AG10803 (cell line): ENCODE measurements at regions not wholly inside any gene's neighbourhood (a gene's known extent, or its start where the extent isn't known, plus 50 kb on each side); places are given as distances from the start of the nearest gene placed in this dataset.
"Not testable (repeated sequence)": the region's sequence is repeated elsewhere in the genome, so short reads cannot be mapped to it uniquely, and the experiment has no call there.

Experiments used
- DNase-seq: peaks from one replicate; pipeline ENCODE4 v3.0.0; 2010; ENCODE audit warnings: low read depth
- H3K4me3 ChIP-seq: 2 replicates; pipeline ENCODE4 v1.5.1; 2011; ENCODE audit warnings: mild to moderate bottlenecking, low read length, control low read depth
- TF ChIP-seq, protein P1 (sequence below): conservative IDR thresholded peaks from 2 replicates; pipeline ENCODE4 v1.5.1; 2011; ENCODE audit warnings: mild to moderate bottlenecking, low read length, control low read depth, inconsistent platforms

DNA sequence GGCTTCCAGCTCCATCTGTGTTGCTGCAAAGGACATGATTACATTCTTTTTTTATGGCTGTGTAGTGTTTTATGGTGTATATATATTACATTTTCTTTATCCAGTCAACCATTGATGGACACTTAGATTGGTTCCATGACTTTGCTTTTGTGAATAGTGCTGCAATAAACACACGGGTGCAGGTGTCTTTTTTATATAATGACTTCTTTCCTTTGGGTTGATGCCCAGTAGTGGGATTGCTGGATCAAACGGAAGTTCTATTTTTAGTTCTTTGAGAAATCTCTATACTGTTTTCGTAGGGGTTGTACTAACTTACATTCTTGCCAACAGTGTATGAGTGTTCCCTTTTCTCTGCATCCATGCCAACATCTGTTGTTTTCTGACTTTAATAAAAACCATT is 189.7 kb downstream of the ACTR3B start:
- DNase-seq = no peak
- TF ChIP-seq, protein P1, sequence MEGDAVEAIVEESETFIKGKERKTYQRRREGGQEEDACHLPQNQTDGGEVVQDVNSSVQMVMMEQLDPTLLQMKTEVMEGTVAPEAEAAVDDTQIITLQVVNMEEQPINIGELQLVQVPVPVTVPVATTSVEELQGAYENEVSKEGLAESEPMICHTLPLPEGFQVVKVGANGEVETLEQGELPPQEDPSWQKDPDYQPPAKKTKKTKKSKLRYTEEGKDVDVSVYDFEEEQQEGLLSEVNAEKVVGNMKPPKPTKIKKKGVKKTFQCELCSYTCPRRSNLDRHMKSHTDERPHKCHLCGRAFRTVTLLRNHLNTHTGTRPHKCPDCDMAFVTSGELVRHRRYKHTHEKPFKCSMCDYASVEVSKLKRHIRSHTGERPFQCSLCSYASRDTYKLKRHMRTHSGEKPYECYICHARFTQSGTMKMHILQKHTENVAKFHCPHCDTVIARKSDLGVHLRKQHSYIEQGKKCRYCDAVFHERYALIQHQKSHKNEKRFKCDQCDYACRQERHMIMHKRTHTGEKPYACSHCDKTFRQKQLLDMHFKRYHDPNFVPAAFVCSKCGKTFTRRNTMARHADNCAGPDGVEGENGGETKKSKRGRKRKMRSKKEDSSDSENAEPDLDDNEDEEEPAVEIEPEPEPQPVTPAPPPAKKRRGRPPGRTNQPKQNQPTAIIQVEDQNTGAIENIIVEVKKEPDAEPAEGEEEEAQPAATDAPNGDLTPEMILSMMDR = no peak
- no peak overlapping the region for H3K4me3 ChIP-seq

GRCh38 chr7:152949790-152950189 is 190.2 kb downstream of the ACTR3B start:
- no peak overlapping the region for H3K4me3 ChIP-seq
- DNase-seq = no peak
- TF ChIP-seq, protein P1 = no peak

- TF ChIP-seq, protein P1 = no peak
- DNase-seq = no peak
- no peak overlapping the region for H3K4me3 ChIP-seq
Measured at GRCh38 chr7:152956006-152956405, 196.5 kb downstream of the ACTR3B start.

- no peak for DNase-seq
- TF ChIP-seq, protein P1 = no peak
- no peak overlapping the region for H3K4me3 ChIP-seq
Measured at GRCh38 chr7:152959610-152960009, 200.1 kb downstream of the ACTR3B start.

DNA sequence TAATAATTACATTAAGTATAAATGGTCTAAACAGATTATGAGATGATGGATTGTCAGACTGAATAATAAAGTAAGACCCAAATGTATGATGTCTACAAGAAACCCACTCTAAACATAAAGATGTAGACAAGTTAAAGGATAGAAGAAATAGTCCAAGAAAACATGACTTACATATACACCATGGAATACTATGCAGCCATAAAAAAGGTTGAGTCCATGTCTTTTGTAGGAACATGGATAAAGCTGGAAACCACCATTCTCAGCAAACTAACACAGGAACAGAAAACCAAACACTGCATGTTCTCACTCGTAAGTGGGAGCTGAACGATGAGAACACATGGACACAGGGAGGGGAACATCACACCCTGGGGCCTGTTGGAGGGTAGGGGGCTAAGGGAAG is 202.2 kb downstream of the ACTR3B start:
- DNase-seq, H3K4me3 ChIP-seq: not testable (repeated sequence)

DNA sequence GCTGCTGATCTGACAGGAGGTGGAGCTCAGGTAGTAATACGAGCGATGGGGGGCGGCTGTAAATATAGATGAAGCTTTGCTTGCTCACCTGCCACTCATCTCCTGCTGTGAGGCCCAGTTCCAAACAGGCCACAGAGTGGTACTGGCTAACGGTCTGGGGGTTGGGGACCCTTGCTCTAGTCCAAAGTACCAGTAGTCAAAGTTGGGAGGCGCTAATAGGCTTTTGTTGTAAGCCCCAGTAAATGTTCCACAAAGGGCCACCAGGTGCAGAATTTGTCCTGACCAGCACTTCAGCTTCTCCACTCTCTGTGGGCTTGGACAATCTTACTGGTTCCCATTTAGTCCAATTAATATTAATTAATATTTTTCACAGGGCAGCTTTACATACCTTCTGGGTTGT is 206.6 kb downstream of the ACTR3B start:
- no peak for DNase-seq
- no peak overlapping the region for H3K4me3 ChIP-seq
- TF ChIP-seq, protein P1 = no peak

- DNase-seq = no peak
- TF ChIP-seq, protein P1 = no peak
Measured at GRCh38 chr7:152967958-152968357, 208.4 kb downstream of the ACTR3B start.

GRCh38 chr7:152968514-152968913 is 209.0 kb downstream of the ACTR3B start:
- H3K4me3 ChIP-seq = no peak overlapping the region
- TF ChIP-seq, protein P1 = no peak
- no peak for DNase-seq

More at GRCh38 chr7:152967958-152968357, 208.4 kb downstream of the ACTR3B start:
- H3K4me3 ChIP-seq = no peak overlapping the region
